Muscle layer of duodenum (tissue), 2 donors: ENCODE measurements at regions not wholly inside any gene's neighbourhood (a gene's known extent, or its start where the extent isn't known, plus 50 kb on each side); places are given as distances from the start of the nearest gene placed in this dataset.
"Not testable (repeated sequence)": the region's sequence is repeated elsewhere in the genome, so short reads cannot be mapped to it uniquely, and the experiment has no call there.

ENCODE experiments used
- H3K27ac ChIP-seq: one replicate; pipeline ENCODE4 v1.7.0; 2013; ENCODE audit warnings: mild to moderate bottlenecking, low read length
- H3K27me3 ChIP-seq: one replicate; pipeline ENCODE4 v1.7.0; 2013; ENCODE audit warnings: low read depth, mild to moderate bottlenecking, control low read depth, low read length
- H3K36me3 ChIP-seq, 2 donors: one replicate each; pipeline ENCODE4 v1.7.0; 2013; ENCODE audit warnings: low read length in 2 of 2, control low read depth in 1 of 2, mild to moderate bottlenecking in 1 of 2; ENCODE audit not compliant: insufficient read depth in 2 of 2, control insufficient read depth in 1 of 2
- H3K4me1 ChIP-seq, 2 donors: one replicate each; pipeline ENCODE4 v1.7.0; 2013; ENCODE audit warnings: low read length in 2 of 2, mild to moderate bottlenecking in 2 of 2, control low read depth in 1 of 2, moderate library complexity in 1 of 2; ENCODE audit not compliant: insufficient read depth in 2 of 2, control insufficient read depth in 1 of 2
- H3K4me3 ChIP-seq, 2 donors: one replicate each; pipeline ENCODE4 v1.7.0; 2013; ENCODE audit warnings: low read length in 2 of 2, low read depth in 1 of 2, mild to moderate bottlenecking in 1 of 2
- H3K9me3 ChIP-seq, 2 donors: one replicate each; pipeline ENCODE4 v1.7.0; 2013; ENCODE audit warnings: low read length in 2 of 2, control low read depth in 1 of 2, mild to moderate bottlenecking in 1 of 2; ENCODE audit not compliant: control insufficient read depth in 1 of 2
- donor health status: healthy.

- H3K36me3 ChIP-seq = no peaks in the 10 kb centered on the region
Measured at GRCh38 chr9:13033959-13034693, 245.4 kb downstream of the MPDZ start.

GRCh38 chr9:13034694-13035002 lies 244.8 kb downstream of the MPDZ start:
- Histone ChIP-seq H3K27ac (no peak overlapping the region), H3K36me3 (no peaks in the 10 kb centered on the region), H3K4me1 (peaks cover 0 to 9% of the 10 kb centered on the region in 2 donors), H3K27me3 (no peaks in the 10 kb centered on the region), H3K4me3 (peak overlapping the region; percentile 21 to 44), H3K9me3 (no peaks in the 10 kb centered on the region)

More at GRCh38 chr9:13033959-13034693, 245.4 kb downstream of the MPDZ start:
- H3K27me3 ChIP-seq = no peaks in the 10 kb centered on the region
- H3K4me1 ChIP-seq = peaks cover 0 to 9% of the 10 kb centered on the region in 2 donors
- peak overlapping the region; percentile 21 to 44 for H3K4me3 ChIP-seq
- H3K9me3 ChIP-seq = no peaks in the 10 kb centered on the region
- H3K27ac ChIP-seq = no peak overlapping the region

GRCh38 chr9:13035822-13036221 lies 243.7 kb downstream of the MPDZ start:
- H3K4me1 ChIP-seq = peaks cover 0 to 9% of the 10 kb centered on the region in 2 donors
- H3K36me3 ChIP-seq = no peaks in the 10 kb centered on the region
- H3K4me3 ChIP-seq = no peak overlapping the region
- H3K9me3 ChIP-seq = no peaks in the 10 kb centered on the region
- no peaks in the 10 kb centered on the region for H3K27me3 ChIP-seq
- H3K27ac ChIP-seq = no peak overlapping the region

- H3K36me3 ChIP-seq, H3K4me1 ChIP-seq, H3K27ac ChIP-seq, H3K4me3 ChIP-seq, H3K27me3 ChIP-seq, H3K9me3 ChIP-seq: not testable (repeated sequence)
Measured at GRCh38 chr9:13037808-13038207, 241.7 kb downstream of the MPDZ start.

- Histone ChIP-seq H3K9me3 (no peaks in the 10 kb centered on the region), H3K27ac (no peak overlapping the region), H3K36me3 (no peaks in the 10 kb centered on the region), H3K27me3 (no peaks in the 10 kb centered on the region), H3K4me3 (no peak overlapping the region), H3K4me1 (no peaks in the 10 kb centered on the region)
Measured at GRCh38 chr9:13047827-13048587, 231.5 kb downstream of the MPDZ start.

- H3K4me3 ChIP-seq = no peak overlapping the region
- H3K9me3 ChIP-seq = no peaks in the 10 kb centered on the region
- H3K27ac ChIP-seq = no peak overlapping the region
- H3K4me1 ChIP-seq = no peaks in the 10 kb centered on the region
- H3K36me3 ChIP-seq = no peaks in the 10 kb centered on the region
- no peaks in the 10 kb centered on the region for H3K27me3 ChIP-seq
Measured at GRCh38 chr9:13049223-13049622, 230.3 kb downstream of the MPDZ start.

GRCh38 chr9:13053504-13053903 lies 226.0 kb downstream of the MPDZ start:
- Histone ChIP-seq H3K27ac (no peak overlapping the region), H3K4me1 (no peaks in the 10 kb centered on the region), H3K4me3 (no peak overlapping the region), H3K9me3 (peaks cover 0 to 3% of the 10 kb centered on the region in 2 donors), H3K36me3 (no peaks in the 10 kb centered on the region), H3K27me3 (no peaks in the 10 kb centered on the region)

- no peak overlapping the region for H3K4me3 ChIP-seq
- no peak overlapping the region for H3K27ac ChIP-seq
- no peaks in the 10 kb centered on the region for H3K36me3 ChIP-seq
- no peaks in the 10 kb centered on the region for H3K27me3 ChIP-seq
- no peaks in the 10 kb centered on the region for H3K4me1 ChIP-seq
- peaks cover 0 to 3% of the 10 kb centered on the region in 2 donors for H3K9me3 ChIP-seq
Measured at GRCh38 chr9:13054389-13054788, 225.1 kb downstream of the MPDZ start.
